PC-9 (cell line): ENCODE measurements at regions not wholly inside any gene's neighbourhood (a gene's known extent, or its start where the extent isn't known, plus 50 kb on each side); places are given as distances from the start of the nearest gene placed in this dataset.
"Not testable (repeated sequence)": the region's sequence is repeated elsewhere in the genome, so short reads cannot be mapped to it uniquely, and the experiment has no call there.

Experiments
- CTCF ChIP-seq: fragments of 200-600 bp; sonication (generic); conservative IDR thresholded peaks from 2 replicates; pipeline ENCODE4 v1.6.1; 2017; ENCODE audit warnings: mixed run types, antibody characterized with exemption, mild to moderate bottlenecking, moderate library complexity
- EZH2 ChIP-seq: fragments of 200-600 bp; sonication (generic); IDR thresholded peaks from 2 replicates; pipeline ENCODE4 v1.8.0; 2017; ENCODE audit warnings: antibody characterized with exemption, low read depth

GRCh38 chr2:236356321-236356720 lies 92.1 kb upstream of the ASB18 start:
- TF ChIP-seq CTCF, EZH2: not testable (repeated sequence)
